CD4-positive, alpha-beta T cell treated with Interleukin-4 for 4 hours (primary cell): ENCODE measurements at regions not wholly inside any gene's neighbourhood (a gene's known extent, or its start where the extent isn't known, plus 50 kb on each side); places are given as distances from the start of the nearest gene placed in this dataset.
A peak's percentile ranks its signal among the peaks of the same experiment; 100 is the strongest.
"Not testable (repeated sequence)": the region's sequence is repeated elsewhere in the genome, so short reads cannot be mapped to it uniquely, and the experiment has no call there.

ENCODE experiments used
- DNase-seq: peaks from one replicate; pipeline ENCODE4 v3.0.0-alpha.2; 2020

GRCh38 chr12:76176940-76177339 lies 92.5 kb upstream of the NAP1L1 start:
- DNase-seq: no peak

GRCh38 chr12:76175946-76176345 lies 91.5 kb upstream of the NAP1L1 start:
- DNase-seq: not testable (repeated sequence)

GRCh38 chr12:76173756-76174155 lies 89.3 kb upstream of the NAP1L1 start:
- no peak for DNase-seq

GRCh38 chr12:76158518-76159321 lies 74.2 kb upstream of the NAP1L1 start:
- DNase-seq: peak; percentile 72

GRCh38 chr12:76156726-76157125 lies 72.2 kb upstream of the NAP1L1 start:
- no peak for DNase-seq

GRCh38 chr12:76156314-76156713 lies 71.8 kb upstream of the NAP1L1 start:
- no peak for DNase-seq

GRCh38 chr12:76155157-76155670 lies 70.7 kb upstream of the NAP1L1 start:
- DNase-seq: no peak

- no peak for DNase-seq
These were observed 69.1 kb upstream of the NAP1L1 start for GRCh38 chr12:76153616-76154015.

- no peak for DNase-seq
These were observed 67.8 kb upstream of the NAP1L1 start for GRCh38 chr12:76152181-76152807.

- DNase-seq: peak; percentile 33
These were observed 59.7 kb upstream of the NAP1L1 start for GRCh38 chr12:76144245-76144549.

GRCh38 chr12:76143343-76144244 lies 59.1 kb upstream of the NAP1L1 start:
- DNase-seq: peak; percentile 15

- DNase-seq: no peak
These were observed 57.8 kb upstream of the NAP1L1 start for GRCh38 chr12:76142305-76142704.

- no peak for DNase-seq
These were observed 54.2 kb upstream of the NAP1L1 start for GRCh38 chr12:76138656-76139055.

GRCh38 chr12:76137606-76138005 lies 53.1 kb upstream of the NAP1L1 start:
- no peak for DNase-seq

GRCh38 chr12:76135456-76135855 lies 51.0 kb upstream of the NAP1L1 start:
- no peak for DNase-seq
